22Rv1 (cell line): ENCODE measurements at regions not wholly inside any gene's neighbourhood (a gene's known extent, or its start where the extent isn't known, plus 50 kb on each side); places are given as distances from the start of the nearest gene placed in this dataset.

ENCODE experiments used
- CTCF ChIP-seq: fragments of 450-650 bp; IDR thresholded peaks from 2 replicates; pipeline ENCODE4 v1.5.1; 2017; ENCODE audit warnings: mild to moderate bottlenecking
- ZFX ChIP-seq: fragments of 450-650 bp; IDR thresholded peaks from 2 replicates; pipeline ENCODE4 v1.6.1; 2017; ENCODE audit warnings: antibody characterized with exemption, borderline replicate concordance

DNA sequence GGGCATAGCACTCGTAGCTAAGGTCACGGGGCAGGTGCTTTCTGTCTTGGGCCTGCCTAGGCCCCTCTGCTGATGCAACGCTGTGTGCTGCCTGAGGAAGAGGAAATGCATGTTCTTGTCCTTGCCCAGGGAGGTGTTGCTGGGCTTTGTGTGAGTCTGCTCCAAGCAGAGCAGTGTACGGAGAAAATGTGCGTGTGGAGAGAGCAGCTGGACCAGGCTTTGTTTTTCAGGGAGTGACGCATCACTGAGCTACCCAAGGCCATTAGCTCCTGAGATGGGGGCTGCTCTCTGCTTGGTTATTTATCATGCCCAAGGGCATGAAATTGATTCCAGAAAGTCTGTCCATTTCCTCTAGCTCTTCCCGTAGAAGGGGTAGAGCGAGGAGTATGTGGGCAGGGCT, 82.9 kb upstream of the THY1 start:
- TF ChIP-seq CTCF (no peak), ZFX (no peak)
